OCI-LY1 (cell line): ENCODE measurements at regions not wholly inside any gene's neighbourhood (a gene's known extent, or its start where the extent isn't known, plus 50 kb on each side); places are given as distances from the start of the nearest gene placed in this dataset.

Experiments
- CTCF ChIP-seq: fragments of 200-600 bp; sonication (generic), shearing (Covaris generic); IDR thresholded peaks from 2 replicates; pipeline ENCODE4 v1.5.1; 2017; ENCODE audit warnings: mild to moderate bottlenecking, antibody characterized with exemption, low read length, moderate library complexity, mixed read lengths
- EZH2 ChIP-seq: fragments of 200-600 bp; sonication (generic), shearing (Covaris generic); IDR thresholded peaks from 2 replicates; pipeline ENCODE4 v1.8.0; 2017; ENCODE audit warnings: borderline replicate concordance, mixed run types, mild to moderate bottlenecking, antibody characterized with exemption, low read length, moderate library complexity, mixed read lengths

GRCh38 chr10:131784363-131785120 is 116.3 kb upstream of the PPP2R2D start:
- no peak for TF ChIP-seq CTCF
- no peak for TF ChIP-seq EZH2
